CD14-positive monocyte (primary cell): ENCODE measurements at regions not wholly inside any gene's neighbourhood (a gene's known extent, or its start where the extent isn't known, plus 50 kb on each side); places are given as distances from the start of the nearest gene placed in this dataset.

Source experiments
- DNase-seq, 3 donors: peaks; one replicate each; pipeline ENCODE4 v3.0.0-alpha.2; 2011 to 2022
- H2AFZ ChIP-seq: 2 replicates; pipeline ENCODE4 v1.6.0; 2012; ENCODE audit warnings: mild to moderate bottlenecking, low read depth, low read length, inconsistent platforms; ENCODE audit not compliant: insufficient read depth, poor library complexity, severe bottlenecking
- H3K27ac ChIP-seq, 2 donors: 1 replicate in 1 of 2; 2 replicates in 1 of 2; pipeline ENCODE4 v1.5.1; 2012 to 2013; ENCODE audit warnings: low read length in 2 of 2, control low read depth in 1 of 2, inconsistent platforms in 1 of 2, low read depth in 1 of 2, mild to moderate bottlenecking in 1 of 2
- H3K27me3 ChIP-seq, 2 donors: one replicate each; pipeline versions ENCODE4 v1.6.0 to v1.6.1; 2011 to 2013; ENCODE audit warnings: low read length in 2 of 2; ENCODE audit not compliant: control insufficient read depth in 2 of 2, insufficient read depth in 2 of 2
- H3K36me3 ChIP-seq, 2 donors: replicated peaks in 1 of 2; 1 replicate in 1 of 2; 2 replicates in 1 of 2; pipeline versions ENCODE4 v1.5.1 to v1.6.1; 2012 to 2013; ENCODE audit warnings: low read length in 2 of 2, control low read depth in 1 of 2, inconsistent platforms in 1 of 2, mild to moderate bottlenecking in 1 of 2; ENCODE audit not compliant: insufficient read depth in 2 of 2, control insufficient read depth in 1 of 2
- H3K4me1 ChIP-seq, 2 donors: 1 replicate in 1 of 2; 2 replicates in 1 of 2; pipeline versions ENCODE4 v1.5.1 to v1.6.1; 2012 to 2013; ENCODE audit warnings: low read length in 2 of 2, control low read depth in 1 of 2, inconsistent platforms in 1 of 2, mild to moderate bottlenecking in 1 of 2, moderate library complexity in 1 of 2; ENCODE audit not compliant: insufficient read depth in 2 of 2, control insufficient read depth in 1 of 2
- H3K4me2 ChIP-seq: replicated peaks from 2 replicates; pipeline ENCODE3; 2012; ENCODE audit warnings: low read length, moderate library complexity, mild to moderate bottlenecking; ENCODE audit not compliant: poor library complexity, severe bottlenecking; ENCODE audit errors: extremely low read depth
- H3K4me3 ChIP-seq, 3 experiments: fragments of 200-600 bp in 1 of 3; sonication (generic) in 1 of 3; replicated peaks in 1 of 3; 1 replicate in 2 of 3; 2 replicates in 1 of 3; pipeline ENCODE4 v1.5.1; 2011 to 2013; ENCODE audit warnings: low read length in 3 of 3, mild to moderate bottlenecking in 3 of 3, control low read depth in 2 of 3, low read depth in 2 of 3, inconsistent platforms in 1 of 3, moderate library complexity in 1 of 3
- H3K79me2 ChIP-seq: 2 replicates; pipeline ENCODE4 v1.6.0; 2012; ENCODE audit warnings: mild to moderate bottlenecking, control low read depth, inconsistent platforms, low read length, moderate library complexity; ENCODE audit not compliant: insufficient read depth
- H3K9ac ChIP-seq: 2 replicates; pipeline ENCODE4 v1.6.0; 2017; ENCODE audit warnings: low read length, mild to moderate bottlenecking; ENCODE audit not compliant: insufficient read depth, poor library complexity, severe bottlenecking
- H3K9me3 ChIP-seq, 2 donors: replicated peaks in 1 of 2; 1 replicate in 1 of 2; 2 replicates in 1 of 2; pipeline versions ENCODE4 v1.5.1 to v1.6.1; 2012 to 2013; ENCODE audit warnings: low read length in 2 of 2, control low read depth in 1 of 2; ENCODE audit not compliant: control insufficient read depth in 1 of 2, insufficient read depth in 1 of 2
- H4K20me1 ChIP-seq: 2 replicates; pipeline ENCODE4 v1.6.0; 2012; ENCODE audit warnings: mild to moderate bottlenecking, low read length, control low read depth, moderate library complexity; ENCODE audit not compliant: insufficient read depth
- H3K27ac Mint-ChIP-seq, 7 donors: one replicate each; pipeline ENCODE4 v1.8.0; 2020; ENCODE audit warnings: mild to moderate bottlenecking in 7 of 7, mixed read lengths in 7 of 7, moderate library complexity in 6 of 7, inconsistent platforms in 2 of 7
- H3K27me3 Mint-ChIP-seq, 3 donors: one replicate each; pipeline ENCODE4 v1.8.0; 2021 to 2022; ENCODE audit warnings: low read depth in 3 of 3, mild to moderate bottlenecking in 3 of 3, mixed read lengths in 3 of 3, moderate library complexity in 3 of 3, inconsistent platforms in 1 of 3
- H3K36me3 Mint-ChIP-seq, 2 donors: one replicate each; pipeline ENCODE4 v1.8.0; 2020; ENCODE audit warnings: mixed read lengths in 2 of 2, inconsistent platforms in 1 of 2, mild to moderate bottlenecking in 1 of 2
- H3K4me1 Mint-ChIP-seq: one replicate; pipeline ENCODE4 v1.8.0; 2020; ENCODE audit warnings: mild to moderate bottlenecking, mixed read lengths
- H3K4me3 Mint-ChIP-seq, 2 donors: one replicate each; pipeline ENCODE4 v1.8.0; 2020; ENCODE audit warnings: mild to moderate bottlenecking in 2 of 2, mixed read lengths in 2 of 2, moderate library complexity in 1 of 2
- H3K9me3 Mint-ChIP-seq, 7 donors: one replicate each; pipeline ENCODE4 v1.8.0; 2020 to 2022; ENCODE audit warnings: mixed read lengths in 7 of 7, mild to moderate bottlenecking in 6 of 7, moderate library complexity in 6 of 7, inconsistent platforms in 2 of 7
- CTCF ChIP-seq: fragments of 200-600 bp; IDR thresholded peaks from one replicate; pipeline ENCODE4 v1.8.0; 2022; ENCODE audit warnings: antibody characterized with exemption, mild to moderate bottlenecking
- WGBS: methylation state at CpG from one replicate; pipeline ENCODE4 v1.1.5; 2013; ENCODE audit warnings: missing lambda C conversion rate; ENCODE audit not compliant: insufficient coverage; 5-methylcytosine and 5-hydroxymethylcytosine counted together
- intact Hi-C, 2 donors: fragments of 100-400 bp; cut with micrococcal nuclease; formaldehyde crosslinking; loops; one replicate each; pipeline versions ENCODE4 v1.15.0 to v1.15.1; 2023

GRCh38 chr10:114723361-114723760 lies 65.3 kb upstream of the ABLIM1 start:
- no peaks in the 10 kb centered on the region for H3K9me3 ChIP-seq
- H3K9ac ChIP-seq = no peak overlapping the region
- no peak overlapping the region for H2AFZ ChIP-seq
- H3K36me3 ChIP-seq = no peaks in the 10 kb centered on the region
- no peak overlapping the region for H3K4me3 ChIP-seq
- no peaks in the 10 kb centered on the region for H4K20me1 ChIP-seq
- Mint-ChIP-seq H3K4me1 (no peaks in the 10 kb centered on the region), H3K9me3 (peaks cover 0 to 2% (median 0%) of the 10 kb centered on the region in 7 donors), H3K4me3 (no peak overlapping the region), H3K36me3 (no peaks in the 10 kb centered on the region), H3K27me3 (peaks cover 0 to 3% (median 1%) of the 10 kb centered on the region in 3 donors), H3K27ac (no peak overlapping the region)
- intact Hi-C loops = no loop called here
- WGBS = no CpG with 5 or more reads among the region's 1 CpG
- no peak overlapping the region for H3K4me2 ChIP-seq
- DNase-seq = no peak
- H3K79me2 ChIP-seq = no peaks in the 10 kb centered on the region
- H3K27me3 ChIP-seq = no peaks in the 10 kb centered on the region
- TF ChIP-seq CTCF = no peak
- H3K4me1 ChIP-seq = no peaks in the 10 kb centered on the region
- H3K27ac ChIP-seq = no peak overlapping the region

GRCh38 chr10:114723991-114724715 lies 66.1 kb upstream of the ABLIM1 start:
- intact Hi-C loops = no loop called here
- no peak overlapping the region for H3K4me2 ChIP-seq
- H3K27me3 ChIP-seq = no peaks in the 10 kb centered on the region
- H3K4me3 ChIP-seq = no peak overlapping the region
- Mint-ChIP-seq H3K9me3 (peaks cover 0 to 2% (median 0%) of the 10 kb centered on the region in 7 donors), H3K4me3 (no peak overlapping the region), H3K36me3 (no peaks in the 10 kb centered on the region), H3K27me3 (peaks cover 0 to 3% (median 1%) of the 10 kb centered on the region in 3 donors), H3K4me1 (no peaks in the 10 kb centered on the region), H3K27ac (no peak overlapping the region)
- no peak overlapping the region for H2AFZ ChIP-seq
- TF ChIP-seq CTCF = no peak
- H4K20me1 ChIP-seq = no peaks in the 10 kb centered on the region
- no CpG with 5 or more reads among the region's 3 CpGs for WGBS
- H3K27ac ChIP-seq = no peak overlapping the region
- no peak overlapping the region for H3K9ac ChIP-seq
- DNase-seq = no peak
- no peaks in the 10 kb centered on the region for H3K9me3 ChIP-seq
- no peaks in the 10 kb centered on the region for H3K79me2 ChIP-seq
- no peaks in the 10 kb centered on the region for H3K4me1 ChIP-seq
- no peaks in the 10 kb centered on the region for H3K36me3 ChIP-seq
